IMR-90 (cell line): ENCODE measurements at regions not wholly inside any gene's neighbourhood (a gene's known extent, or its start where the extent isn't known, plus 50 kb on each side); places are given as distances from the start of the nearest gene placed in this dataset.

ENCODE experiments used
- ATAC-seq: fragments of 200-7000 bp; cut with Tn5 transposase; 2 replicates; pipeline ENCODE4 v1.9.1; 2020; ENCODE audit warnings: low read depth, mild to moderate bottlenecking, moderate library complexity
- BruUV-seq: library from RNA; stranded (reverse); fragments of 400-500 nt; replicated peaks from 2 replicates; lab custom pipeline; 2021; lab: Mats Ljungman, UMichigan
- CTCF ChIA-PET: fragments of 300-600 bp; formaldehyde crosslinking; extraction: SDS; loops from one replicate; lab custom pipeline; 2021; ENCODE audit warnings: antibody characterized with exemption; lab: Yijun Ruan, JAX
- POLR2A ChIA-PET: fragments of 300-600 bp; sonication (Branson Sonifier 250); formaldehyde crosslinking; loops from one replicate; lab custom pipeline; 2022; ENCODE audit warnings: antibody characterized with exemption; ENCODE audit not compliant: unreplicated experiment; lab: Charles Lee
- DNase-seq: peaks from one replicate; pipeline ENCODE4 v3.0.0; 2013
- H2AFZ ChIP-seq: replicated peaks from 2 replicates; pipeline ENCODE3; 2013; ENCODE audit warnings: low read length, mild to moderate bottlenecking; ENCODE audit not compliant: poor library complexity
- H2AK5ac ChIP-seq: 2 replicates; pipeline ENCODE4 v1.6.1; 2013; ENCODE audit warnings: low read depth, low read length, inconsistent platforms
- H2AK9ac ChIP-seq: replicated peaks from 2 replicates; pipeline ENCODE3; 2013; ENCODE audit warnings: mild to moderate bottlenecking, low read depth, low read length, moderate library complexity; ENCODE audit not compliant: poor library complexity
- H2BK120ac ChIP-seq: 2 replicates; pipeline ENCODE4 v1.6.1; 2013; ENCODE audit warnings: low read depth, low read length, inconsistent platforms
- H2BK15ac ChIP-seq: 3 replicates; pipeline ENCODE4 v1.6.1; 2013; ENCODE audit warnings: low read depth, low read length, inconsistent platforms
- H2BK20ac ChIP-seq: 2 replicates; pipeline ENCODE4 v1.6.1; 2013; ENCODE audit warnings: low read depth, mild to moderate bottlenecking, inconsistent platforms, low read length, moderate library complexity
- H2BK5ac ChIP-seq: 2 replicates; pipeline ENCODE4 v1.6.1; 2013; ENCODE audit warnings: mild to moderate bottlenecking, low read depth, low read length, inconsistent platforms; ENCODE audit not compliant: poor library complexity, severe bottlenecking
- H3K14ac ChIP-seq: replicated peaks from 2 replicates; pipeline ENCODE4 v1.6.1; 2013; ENCODE audit warnings: low read depth, low read length, inconsistent platforms
- H3K18ac ChIP-seq: 2 replicates; pipeline ENCODE4 v1.6.1; 2013; ENCODE audit warnings: low read depth, low read length, control low read depth
- H3K23ac ChIP-seq: 2 replicates; pipeline ENCODE4 v1.6.1; 2013; ENCODE audit warnings: low read depth, low read length, inconsistent platforms
- H3K27ac ChIP-seq: 2 replicates; pipeline ENCODE4 v1.5.1; 2013; ENCODE audit warnings: mild to moderate bottlenecking, control low read depth, low read length; ENCODE audit not compliant: insufficient read depth
- H3K27me3 ChIP-seq: 2 replicates; pipeline ENCODE4 v1.6.1; 2013; ENCODE audit warnings: low read length; ENCODE audit not compliant: control insufficient read depth, insufficient read depth
- H3K36me3 ChIP-seq: 2 replicates; pipeline ENCODE4 v1.6.1; 2013; ENCODE audit warnings: low read length, mixed read lengths; ENCODE audit not compliant: control insufficient read depth, insufficient read depth
- H3K4ac ChIP-seq: 2 replicates; pipeline ENCODE4 v1.6.1; 2013; ENCODE audit warnings: low read depth, low read length, inconsistent platforms
- H3K4me1 ChIP-seq: 2 replicates; pipeline ENCODE4 v1.6.1; 2013; ENCODE audit warnings: low read length, mixed read lengths; ENCODE audit not compliant: control insufficient read depth, insufficient read depth
- H3K4me2 ChIP-seq: 2 replicates; pipeline ENCODE4 v1.6.1; 2013; ENCODE audit warnings: low read depth, mild to moderate bottlenecking, control low read depth, low read length, moderate library complexity
- H3K4me3 ChIP-seq: 2 replicates; pipeline ENCODE4 v1.5.1; 2013; ENCODE audit warnings: low read depth, mild to moderate bottlenecking, control low read depth, low read length, moderate library complexity; ENCODE audit not compliant: insufficient read depth
- H3K56ac ChIP-seq: 2 replicates; pipeline ENCODE4 v1.6.1; 2013; ENCODE audit warnings: low read length, inconsistent platforms; ENCODE audit not compliant: insufficient read depth; ENCODE audit errors: extremely low read depth
- H3K79me1 ChIP-seq, 2 experiments: 2 replicates each; pipeline ENCODE4 v1.6.1; 2013; ENCODE audit warnings: low read length in 2 of 2, inconsistent platforms in 1 of 2, low read depth in 1 of 2
- H3K9ac ChIP-seq: 2 replicates; pipeline ENCODE4 v1.6.1; 2013; ENCODE audit warnings: low read depth, low read length, control low read depth
- H3K9me1 ChIP-seq: 2 replicates; pipeline ENCODE4 v1.6.1; 2013; ENCODE audit warnings: low read length, inconsistent platforms; ENCODE audit not compliant: insufficient read depth
- H3K9me3 ChIP-seq: 2 replicates; pipeline ENCODE4 v1.6.1; 2013; ENCODE audit warnings: low read length; ENCODE audit not compliant: control insufficient read depth, insufficient read depth
- H4K20me1 ChIP-seq: 2 replicates; pipeline ENCODE4 v1.6.1; 2013; ENCODE audit warnings: low read length, inconsistent platforms; ENCODE audit not compliant: insufficient read depth
- H4K5ac ChIP-seq: 2 replicates; pipeline ENCODE4 v1.6.1; 2013; ENCODE audit warnings: mild to moderate bottlenecking, low read depth, low read length, control low read depth
- H4K8ac ChIP-seq, 2 experiments: 2 replicates each; pipeline ENCODE4 v1.6.1; 2013; ENCODE audit warnings: low read depth in 2 of 2, low read length in 2 of 2, control low read depth in 1 of 2, inconsistent platforms in 1 of 2
- H4K91ac ChIP-seq: 2 replicates; pipeline ENCODE4 v1.6.1; 2013; ENCODE audit warnings: low read depth, low read length, inconsistent platforms; ENCODE audit not compliant: insufficient read depth
- BHLHE40 ChIP-seq: fragments of 150-350 bp; IDR thresholded peaks from 2 replicates; pipeline ENCODE4 v1.6.1; 2016; ENCODE audit warnings: mild to moderate bottlenecking, low read depth, low read length
- FOS ChIP-seq: fragments of 150-350 bp; IDR thresholded peaks from 2 replicates; pipeline ENCODE4 v1.6.1; 2016; ENCODE audit warnings: low read depth, low read length
- MAFK ChIP-seq: IDR thresholded peaks from 2 replicates; pipeline ENCODE4 v1.6.1; 2012; ENCODE audit warnings: low read depth, low read length, improper control_type of control experiment
- MXI1 ChIP-seq: IDR thresholded peaks from 2 replicates; pipeline ENCODE4 v1.6.1; 2012; ENCODE audit warnings: low read depth, mild to moderate bottlenecking, low read length, moderate library complexity, borderline replicate concordance
- NFE2L2 ChIP-seq: fragments of 150-350 bp; IDR thresholded peaks from 2 replicates; pipeline ENCODE4 v1.6.1; 2016; ENCODE audit warnings: low read depth, mild to moderate bottlenecking, low read length
- POLR2A ChIP-seq: IDR thresholded peaks from 2 replicates; pipeline ENCODE4 v1.6.1; 2012; ENCODE audit warnings: mild to moderate bottlenecking, low read depth, low read length
- RCOR1 ChIP-seq: IDR thresholded peaks from 2 replicates; pipeline ENCODE4 v1.6.1; 2012; ENCODE audit warnings: mild to moderate bottlenecking, low read length, improper control_type of control experiment; ENCODE audit not compliant: insufficient replicate concordance
- SMC3 ChIP-seq: fragments of 150-350 bp; IDR thresholded peaks from 2 replicates; pipeline ENCODE4 v1.6.1; 2016; ENCODE audit warnings: low read depth, mild to moderate bottlenecking, antibody characterized with exemption, low read length, moderate library complexity
- WGBS, 2 experiments: methylation state at CpG; one replicate each; pipeline versions ENCODE4 v1.1.5 to v1.1.7; 2013; ENCODE audit warnings: missing lambda C conversion rate in 2 of 2; ENCODE audit not compliant: insufficient read length in 1 of 2; ENCODE audit errors: extremely low coverage in 2 of 2; 5-methylcytosine and 5-hydroxymethylcytosine counted together
- dilution Hi-C: fragments of 300-500 bp; cut with HindIII; formaldehyde crosslinking; loops from one replicate; pipeline ENCODE4 v1.14.3; 2018; ENCODE audit warnings: low sequenced_read_pairs; ENCODE audit not compliant: unreplicated experiment
- in situ Hi-C: fragments of 300-500 bp; cut with MboI; formaldehyde crosslinking; loops from 3 replicates; pipeline ENCODE4 v1.14.3; 2019; ENCODE audit warnings: low sequenced_read_pairs, inconsistent platforms, mixed read lengths
- intact Hi-C: fragments of 100-400 bp; cut with micrococcal nuclease; formaldehyde crosslinking; loops from 2 replicates; pipeline ENCODE4 v1.10.0; 2022
- TF ChIP-seq, protein P1 (sequence below): conservative IDR thresholded peaks from 2 replicates; pipeline ENCODE4 v1.5.1; 2012; ENCODE audit warnings: mild to moderate bottlenecking, low read depth, low read length, improper control_type of control experiment
- TF ChIP-seq, protein P2 (sequence below): fragments of 150-350 bp; IDR thresholded peaks from 2 replicates; pipeline ENCODE4 v1.6.1; 2017; ENCODE audit warnings: mild to moderate bottlenecking, antibody characterized with exemption, low read length, low read depth
- TF ChIP-seq, protein P3 (sequence below): fragments of 150-350 bp; IDR thresholded peaks from 2 replicates; pipeline ENCODE4 v1.6.1; 2016; ENCODE audit warnings: low read depth, mild to moderate bottlenecking, low read length, moderate library complexity, borderline replicate concordance

DNA sequence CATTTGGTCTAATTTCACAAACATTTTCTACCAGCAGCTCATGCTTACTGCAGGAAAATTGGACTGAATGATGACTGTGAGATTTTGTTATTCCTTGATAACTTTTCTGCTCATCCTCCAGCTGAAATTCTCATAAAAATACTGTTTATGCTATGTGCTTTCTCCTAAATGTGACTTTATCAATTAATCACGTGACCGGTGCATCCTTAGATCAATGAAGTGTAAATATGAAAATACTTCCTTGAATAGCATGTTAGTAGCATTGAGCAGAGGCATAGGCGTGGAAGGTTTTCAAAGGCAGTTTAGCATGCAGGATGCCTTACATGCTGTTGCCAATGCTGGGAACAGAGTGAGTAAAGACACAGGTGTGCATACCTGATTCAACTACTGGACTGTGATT lies 1002.5 kb downstream of the CBLN2 start:
- Histone ChIP-seq H3K4me2 (no peak overlapping the region), H4K91ac (no peak overlapping the region), H3K79me1 (no peaks in the 10 kb centered on the region), H3K23ac (no peak overlapping the region), H3K4me1 (no peaks in the 10 kb centered on the region), H3K27ac (no peak overlapping the region), H2BK5ac (no peak overlapping the region), H2AK9ac (no peak overlapping the region), H3K9ac (no peak overlapping the region), H3K56ac (no peak overlapping the region), H3K4ac (no peak overlapping the region), H2BK20ac (no peak overlapping the region), H3K18ac (no peak overlapping the region), H3K14ac (no peak overlapping the region), H4K5ac (no peak overlapping the region), H2BK15ac (no peak overlapping the region), H3K36me3 (no peaks in the 10 kb centered on the region), H2AK5ac (no peak overlapping the region), H4K8ac (no peak overlapping the region), H2BK120ac (no peak overlapping the region), H3K9me1 (no peaks in the 10 kb centered on the region), H4K20me1 (no peaks in the 10 kb centered on the region), H3K27me3 (no peaks in the 10 kb centered on the region), H2AFZ (no peak overlapping the region), H3K4me3 (no peak overlapping the region), H3K9me3 (peaks cover 8% of the 10 kb centered on the region)
- no peak for DNase-seq
- intact Hi-C loops = no loop called here
- TF ChIP-seq FOS (no peak), NFE2L2 (no peak), SMC3 (no peak), BHLHE40 (no peak), MXI1 (no peak), MAFK (no peak), RCOR1 (no peak), POLR2A (no peak)
- TF ChIP-seq, protein P1, sequence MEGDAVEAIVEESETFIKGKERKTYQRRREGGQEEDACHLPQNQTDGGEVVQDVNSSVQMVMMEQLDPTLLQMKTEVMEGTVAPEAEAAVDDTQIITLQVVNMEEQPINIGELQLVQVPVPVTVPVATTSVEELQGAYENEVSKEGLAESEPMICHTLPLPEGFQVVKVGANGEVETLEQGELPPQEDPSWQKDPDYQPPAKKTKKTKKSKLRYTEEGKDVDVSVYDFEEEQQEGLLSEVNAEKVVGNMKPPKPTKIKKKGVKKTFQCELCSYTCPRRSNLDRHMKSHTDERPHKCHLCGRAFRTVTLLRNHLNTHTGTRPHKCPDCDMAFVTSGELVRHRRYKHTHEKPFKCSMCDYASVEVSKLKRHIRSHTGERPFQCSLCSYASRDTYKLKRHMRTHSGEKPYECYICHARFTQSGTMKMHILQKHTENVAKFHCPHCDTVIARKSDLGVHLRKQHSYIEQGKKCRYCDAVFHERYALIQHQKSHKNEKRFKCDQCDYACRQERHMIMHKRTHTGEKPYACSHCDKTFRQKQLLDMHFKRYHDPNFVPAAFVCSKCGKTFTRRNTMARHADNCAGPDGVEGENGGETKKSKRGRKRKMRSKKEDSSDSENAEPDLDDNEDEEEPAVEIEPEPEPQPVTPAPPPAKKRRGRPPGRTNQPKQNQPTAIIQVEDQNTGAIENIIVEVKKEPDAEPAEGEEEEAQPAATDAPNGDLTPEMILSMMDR = no peak
- TF ChIP-seq, protein P2, sequence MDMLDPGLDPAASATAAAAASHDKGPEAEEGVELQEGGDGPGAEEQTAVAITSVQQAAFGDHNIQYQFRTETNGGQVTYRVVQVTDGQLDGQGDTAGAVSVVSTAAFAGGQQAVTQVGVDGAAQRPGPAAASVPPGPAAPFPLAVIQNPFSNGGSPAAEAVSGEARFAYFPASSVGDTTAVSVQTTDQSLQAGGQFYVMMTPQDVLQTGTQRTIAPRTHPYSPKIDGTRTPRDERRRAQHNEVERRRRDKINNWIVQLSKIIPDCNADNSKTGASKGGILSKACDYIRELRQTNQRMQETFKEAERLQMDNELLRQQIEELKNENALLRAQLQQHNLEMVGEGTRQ = no peak
- TF ChIP-seq, protein P3, sequence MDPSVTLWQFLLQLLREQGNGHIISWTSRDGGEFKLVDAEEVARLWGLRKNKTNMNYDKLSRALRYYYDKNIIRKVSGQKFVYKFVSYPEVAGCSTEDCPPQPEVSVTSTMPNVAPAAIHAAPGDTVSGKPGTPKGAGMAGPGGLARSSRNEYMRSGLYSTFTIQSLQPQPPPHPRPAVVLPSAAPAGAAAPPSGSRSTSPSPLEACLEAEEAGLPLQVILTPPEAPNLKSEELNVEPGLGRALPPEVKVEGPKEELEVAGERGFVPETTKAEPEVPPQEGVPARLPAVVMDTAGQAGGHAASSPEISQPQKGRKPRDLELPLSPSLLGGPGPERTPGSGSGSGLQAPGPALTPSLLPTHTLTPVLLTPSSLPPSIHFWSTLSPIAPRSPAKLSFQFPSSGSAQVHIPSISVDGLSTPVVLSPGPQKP = no peak
- in situ Hi-C loops = no loop called here
- BruUV-seq = no TSS peak
- POLR2A ChIA-PET = no interaction called here
- no CpG with 5 or more reads among the region's 3 CpGs for WGBS, 2 experiments
- dilution Hi-C loops = no loop called here
- CTCF ChIA-PET = no interaction called here
- no peak for ATAC-seq
